ENCODE measurements at regions not wholly inside any gene's neighbourhood (a gene's known extent, or its start where the extent isn't known, plus 50 kb on each side); places are given as distances from the start of the nearest gene placed in this dataset.

DNA sequence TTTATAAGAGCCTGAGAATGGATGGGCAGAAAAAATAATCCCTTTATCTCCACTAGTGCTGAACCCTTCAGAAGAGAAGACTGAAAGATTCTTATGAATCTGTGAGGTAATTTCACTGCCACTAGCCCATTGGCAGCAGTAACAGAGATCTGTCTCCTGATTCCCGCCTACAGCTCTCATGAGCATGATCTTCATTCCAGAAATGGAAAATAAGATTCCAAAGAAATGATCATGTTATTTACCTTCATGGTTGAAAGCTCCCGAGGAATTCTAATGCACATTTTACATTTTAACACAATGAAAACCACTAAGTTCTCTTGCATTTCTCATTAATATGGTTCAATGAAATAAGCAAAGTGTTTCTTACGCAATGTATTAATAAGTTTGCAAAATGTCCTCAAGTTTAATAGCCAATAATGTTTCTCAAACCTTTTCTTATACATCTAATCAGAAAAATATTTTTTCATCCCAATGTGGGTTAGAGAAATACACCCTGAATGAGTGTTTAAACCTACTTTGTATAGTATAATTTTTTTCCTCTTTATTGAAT lies 905.6 kb downstream of the TMEM182 start:
- Histone ChIP-seq H3K4me2 (ENCODE audit: insufficient read depth, low read length) (no peak overlapping the region), H3K36me3 (ENCODE audit: insufficient read depth, low read length) (no peaks in the 10 kb centered on the region), H3K27me3 (ENCODE audit: insufficient read depth, low read length, poor library complexity) (no peaks in the 10 kb centered on the region), H3K27ac (ENCODE audit: low read length) (no peak overlapping the region), H3K9ac (ENCODE audit: low read depth, low read length) (no peak overlapping the region), H3K4me1 (ENCODE audit: insufficient read depth, low read length) (no peaks in the 10 kb centered on the region), H3K9me3 (ENCODE audit: insufficient read depth, low read length, severe bottlenecking) (no peaks in the 10 kb centered on the region), H3K4me3 (ENCODE audit: low read depth in 1 of 2, low read length in 2 of 2) (no peak overlapping the region), H4K20me1 (ENCODE audit: insufficient read depth, low read length) (no peaks in the 10 kb centered on the region), H2AFZ (ENCODE audit: low read depth, low read length) (no peak overlapping the region), H3K79me2 (ENCODE audit: insufficient read depth, low read length) (no peaks in the 10 kb centered on the region)
- no peak for DNase-seq
- no peak for TF ChIP-seq EZH2 (IDR thresholded peaks at IDR 0.05; ENCODE audit: borderline replicate concordance, low read depth, low read length, severe bottlenecking)
- TF ChIP-seq, protein P1, sequence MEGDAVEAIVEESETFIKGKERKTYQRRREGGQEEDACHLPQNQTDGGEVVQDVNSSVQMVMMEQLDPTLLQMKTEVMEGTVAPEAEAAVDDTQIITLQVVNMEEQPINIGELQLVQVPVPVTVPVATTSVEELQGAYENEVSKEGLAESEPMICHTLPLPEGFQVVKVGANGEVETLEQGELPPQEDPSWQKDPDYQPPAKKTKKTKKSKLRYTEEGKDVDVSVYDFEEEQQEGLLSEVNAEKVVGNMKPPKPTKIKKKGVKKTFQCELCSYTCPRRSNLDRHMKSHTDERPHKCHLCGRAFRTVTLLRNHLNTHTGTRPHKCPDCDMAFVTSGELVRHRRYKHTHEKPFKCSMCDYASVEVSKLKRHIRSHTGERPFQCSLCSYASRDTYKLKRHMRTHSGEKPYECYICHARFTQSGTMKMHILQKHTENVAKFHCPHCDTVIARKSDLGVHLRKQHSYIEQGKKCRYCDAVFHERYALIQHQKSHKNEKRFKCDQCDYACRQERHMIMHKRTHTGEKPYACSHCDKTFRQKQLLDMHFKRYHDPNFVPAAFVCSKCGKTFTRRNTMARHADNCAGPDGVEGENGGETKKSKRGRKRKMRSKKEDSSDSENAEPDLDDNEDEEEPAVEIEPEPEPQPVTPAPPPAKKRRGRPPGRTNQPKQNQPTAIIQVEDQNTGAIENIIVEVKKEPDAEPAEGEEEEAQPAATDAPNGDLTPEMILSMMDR (IDR thresholded peaks at IDR 0.05; ENCODE audit: borderline replicate concordance, extremely low read depth, low read length, poor library complexity, severe bottlenecking), result no peak
- no peak for ATAC-seq (ENCODE audit: insufficient read depth, low read depth)

DNA sequence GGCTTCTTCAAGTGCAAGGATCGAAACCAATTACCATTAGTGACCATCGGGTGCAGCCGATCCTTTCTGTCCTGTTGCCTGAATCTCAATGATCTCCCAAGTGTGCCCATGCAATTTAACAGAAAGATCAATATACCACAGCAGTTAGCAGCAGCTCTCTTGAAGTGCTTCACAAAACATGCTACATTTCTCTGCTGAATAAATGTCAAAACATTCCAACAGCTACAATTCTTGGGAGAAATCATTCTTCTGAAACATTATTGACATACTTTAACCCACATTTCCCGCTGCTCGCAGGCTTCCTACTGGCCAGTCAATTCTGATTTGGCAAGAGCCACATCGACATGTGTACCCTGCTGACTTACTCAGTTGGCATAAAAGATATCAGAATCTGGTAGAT lies 907.7 kb downstream of the TMEM182 start:
- no peaks in the 10 kb centered on the region for H3K36me3 ChIP-seq (ENCODE audit: insufficient read depth, low read length)
- no peak for DNase-seq
- no peak for ATAC-seq (ENCODE audit: insufficient read depth, low read depth)

More for the DNA sequence above, 907.7 kb downstream of the TMEM182 start:
- H3K4me3 ChIP-seq (ENCODE audit: low read depth in 1 of 2, low read length in 2 of 2), result no peak overlapping the region
- no peaks in the 10 kb centered on the region for H3K27me3 ChIP-seq (ENCODE audit: insufficient read depth, low read length, poor library complexity)
- TF ChIP-seq EZH2 (IDR thresholded peaks at IDR 0.05; ENCODE audit: borderline replicate concordance, low read depth, low read length, severe bottlenecking), result no peak
- TF ChIP-seq, protein P1 (IDR thresholded peaks at IDR 0.05; ENCODE audit: borderline replicate concordance, extremely low read depth, low read length, poor library complexity, severe bottlenecking), result no peak
- H3K9ac ChIP-seq (ENCODE audit: low read depth, low read length), result no peak overlapping the region
- no peaks in the 10 kb centered on the region for H3K4me1 ChIP-seq (ENCODE audit: insufficient read depth, low read length)
- H2AFZ ChIP-seq (ENCODE audit: low read depth, low read length), result no peak overlapping the region
- H4K20me1 ChIP-seq (ENCODE audit: insufficient read depth, low read length), result no peaks in the 10 kb centered on the region
- no peaks in the 10 kb centered on the region for H3K79me2 ChIP-seq (ENCODE audit: insufficient read depth, low read length)
- no peak overlapping the region for H3K27ac ChIP-seq (ENCODE audit: low read length)
- H3K9me3 ChIP-seq (ENCODE audit: insufficient read depth, low read length, severe bottlenecking), result no peaks in the 10 kb centered on the region
- H3K4me2 ChIP-seq (ENCODE audit: insufficient read depth, low read length), result no peak overlapping the region

Data from DND-41 (cell line).